ENCODE measurements at regions not wholly inside any gene's neighbourhood (a gene's known extent, or its start where the extent isn't known, plus 50 kb on each side); places are given as distances from the start of the nearest gene placed in this dataset.

DNA sequence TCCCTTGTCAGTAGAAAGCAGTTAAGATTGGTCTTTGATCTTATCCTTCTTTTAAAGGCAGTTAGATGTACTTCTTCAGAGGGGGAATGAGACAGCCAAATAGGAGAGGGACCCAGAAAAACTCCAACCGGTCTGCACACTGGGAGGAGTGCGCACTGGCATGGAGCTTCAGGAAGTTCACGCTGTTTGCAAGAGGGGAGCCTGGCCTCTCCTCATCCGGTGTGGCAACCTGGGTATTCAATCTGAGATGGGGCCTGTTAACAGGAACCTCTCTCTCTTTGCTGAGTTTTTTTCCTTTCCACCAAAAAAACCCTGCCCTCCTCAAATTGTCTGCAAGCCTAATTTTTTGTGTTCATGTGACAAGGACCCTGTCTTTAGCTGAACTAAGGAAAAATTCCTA is 162.5 kb upstream of the OLIG3 start:
- DNase-seq (ENCODE audit: low read depth in 1 of 2, low spot score in 2 of 2) (no peak), FAIRE-seq (no peak)
- Histone ChIP-seq H3K56ac (replicated peaks; ENCODE audit: insufficient read length, low read depth, low read length) (no peak overlapping the region), H4K20me1 (replicated peaks in 1 of 2; ENCODE audit: control insufficient read depth in 1 of 2, insufficient read depth in 2 of 2, low read length in 2 of 2) (no peaks in the 10 kb centered on the region), H3K79me1 (ENCODE audit: low read depth, low read length) (no peaks in the 10 kb centered on the region), H3K79me2 (ENCODE audit: control insufficient read depth in 1 of 2, insufficient read depth in 2 of 2, low read length in 2 of 2) (no peaks in the 10 kb centered on the region), H3K18ac (ENCODE audit: extremely low read depth, low read length) (no peak overlapping the region), H3K36me3 (ENCODE audit: control insufficient read depth in 2 of 4, insufficient read depth in 4 of 4, low read length in 3 of 4) (peaks cover 0 to 2% (median 0%) of the 10 kb centered on the region in 4 experiments; a peak in 1 of 8 replicates), H3K27ac (ENCODE audit: low read depth, low read length) (no peak overlapping the region), H3K14ac (ENCODE audit: insufficient read length) (no peak overlapping the region), H4K8ac (ENCODE audit: extremely low read depth, insufficient read depth, low read length) (no peak overlapping the region), H2BK20ac (ENCODE audit: low read length) (no peak overlapping the region), H3K23ac (ENCODE audit: insufficient read length) (no peak overlapping the region), H3K23me2 (ENCODE audit: low read depth, low read length) (no peaks in the 10 kb centered on the region), H3K9ac (replicated peaks in 1 of 4; ENCODE audit: extremely low read depth in 1 of 4, low read depth in 3 of 4, low read length in 3 of 4) (no peak overlapping the region), H2AFZ (ENCODE audit: low read length) (no peak overlapping the region), H3K4ac (replicated peaks; ENCODE audit: insufficient read length, low read depth, low read length) (no peak overlapping the region), H3K4me1 (replicated peaks in 1 of 4; ENCODE audit: control insufficient read depth in 3 of 4, insufficient read depth in 4 of 4, low read length in 3 of 4) (no peaks in the 10 kb centered on the region), H3K4me3 (ENCODE audit: extremely low read depth in 1 of 4, insufficient read depth in 2 of 4, low read depth in 3 of 4, low read length in 4 of 4) (no peak overlapping the region), H2BK15ac (ENCODE audit: low read length) (no peak overlapping the region), H3K27me3 (replicated peaks in 1 of 4; ENCODE audit: control insufficient read depth in 3 of 4, extremely low read depth in 1 of 4, insufficient read depth in 3 of 4, low read length in 3 of 4) (peaks cover 0 to 1% (median 0%) of the 10 kb centered on the region in 4 experiments; a peak in 1 of 7 replicates), H3K4me2 (ENCODE audit: insufficient read depth in 1 of 2, low read depth in 2 of 2, low read length in 2 of 2) (no peak overlapping the region), H4K5ac (ENCODE audit: insufficient read length, low read depth, low read length) (no peak overlapping the region), H2BK12ac (ENCODE audit: low read depth, low read length) (no peak overlapping the region), H3K9me3 (ENCODE audit: insufficient read depth in 2 of 2, low read depth in 1 of 2, low read length in 1 of 2) (peaks cover 35 to 36% of the 10 kb centered on the region in 2 experiments), H2BK5ac (ENCODE audit: low read depth, low read length) (no peak overlapping the region), H2AK5ac (ENCODE audit: low read depth, low read length) (no peak overlapping the region), H4K91ac (replicated peaks; ENCODE audit: insufficient read length, low read length) (no peak overlapping the region), H2BK120ac (replicated peaks; ENCODE audit: low read depth, low read length) (no peak overlapping the region)
- ChIA-PET POLR2A (ENCODE audit: partially characterized antibody) (no interaction called here), CTCF (ENCODE audit: partially characterized antibody) (interaction anchor here (0.6 to 0.9 kb wide), 4 partner anchors 9 to 288 kb away, joined by 3 to 4 read pairs (median 3); no protein-coding TSS in a partner anchor)
- WGBS, 2 experiments (ENCODE audit: extremely low coverage in 1 of 2, insufficient coverage in 1 of 2, insufficient read length in 1 of 2, insufficient replicate concordance in 2 of 2, low coverage in 1 of 2, low lambda C conversion rate in 2 of 2, missing lambda C conversion rate in 1 of 2), result 96% methylated on average over 4 of the region's 4 CpGs; no CpG with 5 or more reads in 1 of the 2 experiments
- no peak for TF ChIP-seq KDM4A (IDR thresholded peaks at IDR 0.05; ENCODE audit: low read depth, low read length, severe bottlenecking)

Data from H1 (cell line).